ENCODE measurements at regions not wholly inside any gene's neighbourhood (a gene's known extent, or its start where the extent isn't known, plus 50 kb on each side); places are given as distances from the start of the nearest gene placed in this dataset.

- no peak for TF ChIP-seq POLR2AphosphoS5 (IDR thresholded peaks at IDR 0.05; ENCODE audit: low read depth, low read length)
- TF ChIP-seq ZNF274 (IDR thresholded peaks at IDR 0.05; ENCODE audit: low read depth, low read length), result no peak
- no peak for TF ChIP-seq EZH2 (IDR thresholded peaks at IDR 0.05)
- TF ChIP-seq ELF1 (IDR thresholded peaks at IDR 0.05; ENCODE audit: borderline replicate concordance, low read depth), result no peak
Observed at GRCh38 chr22:49573109-49573765, 254.4 kb downstream of the BRD1 start.
